ENCODE measurements at regions not wholly inside any gene's neighbourhood (a gene's known extent, or its start where the extent isn't known, plus 50 kb on each side); places are given as distances from the start of the nearest gene placed in this dataset.
A peak's percentile ranks its signal among the peaks of the same experiment; 100 is the strongest.

DNA sequence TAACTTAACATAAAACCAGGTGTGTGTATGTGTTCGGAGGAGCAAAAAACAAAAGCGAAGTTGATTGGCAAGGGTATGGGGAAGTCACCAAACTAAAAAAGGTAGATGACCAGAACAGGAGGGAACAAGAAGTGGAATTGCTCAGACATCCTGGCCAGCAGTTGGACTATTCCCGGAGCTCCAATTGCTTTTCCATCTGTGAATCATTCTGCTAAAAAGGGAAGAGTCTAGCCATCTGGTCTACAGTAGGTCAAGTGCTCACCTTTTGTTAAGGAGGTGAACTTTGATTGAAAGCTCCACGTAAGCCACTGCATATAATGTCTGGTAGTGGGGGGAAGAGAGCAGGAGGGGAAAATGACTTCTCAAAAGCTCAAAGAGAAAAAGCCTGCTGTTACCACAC lies 50.0 kb upstream of the BET1 start:
- no peak for DNase-seq

- peak; percentile 37 for DNase-seq
Observed at GRCh38 chr7:94055963-94056362, 51.8 kb upstream of the BET1 start.

DNA sequence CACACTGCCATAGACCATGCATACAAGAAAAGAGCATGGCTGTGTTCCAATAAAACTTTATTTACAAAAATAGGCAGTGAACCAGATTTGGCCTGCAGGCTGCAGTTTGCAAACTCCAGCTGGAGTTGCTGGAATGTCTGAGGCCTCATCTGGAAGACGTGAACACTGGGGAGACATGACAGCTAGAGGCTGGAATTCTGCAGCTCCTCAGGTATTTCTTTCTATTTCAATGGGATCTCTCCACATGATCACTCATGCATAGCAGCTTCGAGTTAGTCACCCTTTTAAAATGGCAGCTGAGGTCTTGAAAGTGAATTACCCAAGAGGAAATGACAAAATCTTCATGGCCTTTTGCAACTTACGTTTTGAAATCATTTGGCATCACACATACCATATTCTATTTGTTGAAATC lies 52.6 kb upstream of the BET1 start:
- DNase-seq = peak; percentile 95

DNA sequence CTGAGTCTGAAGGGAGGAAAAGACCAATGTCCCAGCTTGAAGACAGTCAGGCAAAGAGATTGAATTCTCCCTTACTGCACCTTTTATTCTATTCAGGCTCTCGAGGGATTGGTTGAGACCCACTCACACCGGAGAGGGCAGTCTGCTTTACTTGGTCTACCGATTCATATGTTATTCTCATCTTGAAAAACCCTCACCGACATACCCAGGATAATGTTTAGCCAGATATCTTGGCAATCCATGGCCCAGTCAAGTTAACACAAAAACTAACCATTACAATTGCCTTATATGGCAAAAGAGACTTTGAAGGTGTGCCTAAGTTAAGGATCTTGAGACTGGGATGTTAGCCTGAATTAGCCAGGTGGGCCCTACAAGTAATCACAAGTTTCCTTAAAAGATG lies 53.8 kb upstream of the BET1 start:
- no peak for DNase-seq

DNA sequence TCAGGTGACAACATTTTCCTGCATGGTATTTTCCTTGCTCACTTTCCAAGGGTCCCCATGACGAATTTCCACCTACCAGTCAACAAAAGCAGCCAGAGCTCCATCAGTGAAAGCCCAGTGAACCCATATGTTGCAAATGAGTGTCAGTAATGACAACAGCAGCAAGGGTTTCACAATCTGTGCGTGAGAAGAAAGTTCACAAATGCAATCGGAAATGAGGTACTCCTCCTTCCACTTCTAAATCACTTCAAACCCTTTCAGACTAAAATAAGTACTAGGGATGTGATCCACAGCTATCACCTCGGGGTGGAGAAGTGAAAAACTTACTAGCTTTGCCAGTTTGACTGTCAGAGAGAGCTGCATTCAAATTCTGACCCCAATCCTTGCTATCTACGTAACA lies 55.6 kb upstream of the BET1 start:
- DNase-seq = peak; percentile 86

- peak; percentile 82 for DNase-seq
Observed at GRCh38 chr7:94060752-94061151, 56.6 kb upstream of the BET1 start.

- peak; percentile 39 for DNase-seq
Observed at GRCh38 chr7:94061326-94061725, 57.2 kb upstream of the BET1 start.

GRCh38 chr7:94062372-94062771 lies 58.2 kb upstream of the BET1 start:
- DNase-seq = peak; percentile 76

GRCh38 chr7:94064541-94065191 lies 60.5 kb upstream of the BET1 start:
- peak; percentile 67 for DNase-seq

DNA sequence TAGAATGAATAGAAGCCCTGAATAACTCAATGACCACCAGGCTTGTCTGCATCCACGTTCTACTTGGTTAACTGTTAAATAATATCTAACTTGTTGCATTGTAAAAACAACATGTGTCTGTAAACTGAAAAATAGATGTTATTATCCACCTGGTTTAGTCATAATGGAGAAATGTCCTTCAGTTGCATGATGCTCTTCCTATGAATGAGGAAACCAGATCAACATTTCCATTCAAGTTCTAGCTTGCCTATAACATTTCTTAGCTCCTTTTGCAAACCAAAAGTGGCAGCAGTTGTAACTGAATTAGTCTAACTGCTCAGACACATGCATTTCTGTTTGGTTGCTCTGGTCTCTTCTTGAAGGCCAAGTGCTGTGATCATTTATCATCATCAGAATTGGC lies 62.9 kb upstream of the BET1 start:
- DNase-seq = no peak

GRCh38 chr7:94067506-94067905 lies 63.4 kb upstream of the BET1 start:
- no peak for DNase-seq

GRCh38 chr7:94069162-94069739 lies 65.1 kb upstream of the BET1 start:
- DNase-seq = peak; percentile 55

GRCh38 chr7:94080551-94080950 lies 76.4 kb upstream of the BET1 start:
- DNase-seq = no peak

GRCh38 chr7:94082126-94082525 lies 78.0 kb upstream of the BET1 start:
- no peak for DNase-seq

GRCh38 chr7:94087664-94088352 lies 83.7 kb upstream of the BET1 start:
- peak; percentile 77 for DNase-seq

- DNase-seq = peak; percentile 39
Observed at GRCh38 chr7:94088560-94088959, 84.4 kb upstream of the BET1 start.

DNA sequence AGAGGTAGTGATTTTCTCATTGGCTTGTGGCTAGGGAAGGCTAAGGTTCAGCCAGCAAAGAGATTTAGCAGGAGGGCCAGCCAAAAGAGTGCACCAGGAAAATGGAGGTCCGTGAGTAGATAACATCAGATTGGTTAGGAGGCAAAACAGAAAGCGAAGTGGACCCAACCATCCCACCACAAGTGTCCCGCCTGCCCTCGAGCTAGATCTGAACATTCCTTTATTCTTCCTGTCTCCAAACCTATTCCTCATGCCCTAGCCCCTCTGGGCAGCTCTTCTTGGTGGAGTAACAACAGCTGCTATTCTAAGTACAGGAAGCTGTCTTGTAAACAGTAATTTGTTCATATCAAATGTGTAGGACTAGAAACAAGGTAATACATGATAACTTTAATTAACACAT lies 85.7 kb upstream of the BET1 start:
- no peak for DNase-seq

DNA sequence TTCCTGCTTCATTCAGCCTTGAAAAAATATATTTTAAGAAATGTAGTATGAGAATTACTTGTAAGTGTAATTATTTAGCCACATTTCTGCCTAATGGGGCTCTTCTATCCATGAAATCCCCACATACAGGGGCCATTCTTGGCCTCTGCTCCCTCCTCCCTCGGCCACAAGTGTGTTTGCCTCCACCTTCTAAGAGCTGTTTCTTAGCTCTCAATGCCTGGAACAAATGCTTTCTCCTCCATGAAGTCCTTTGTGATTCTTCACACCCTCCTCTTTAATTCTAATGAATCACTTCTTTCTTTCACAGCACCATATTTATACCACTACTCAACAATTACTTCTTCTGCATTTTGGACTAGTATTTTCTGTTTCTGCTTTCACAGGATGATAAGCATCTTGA lies 88.8 kb upstream of the BET1 start:
- no peak for DNase-seq

GRCh38 chr7:94094298-94094697 lies 90.1 kb upstream of the BET1 start:
- DNase-seq = no peak

GRCh38 chr7:94095316-94096009 lies 91.3 kb upstream of the BET1 start:
- DNase-seq = no peak

DNA sequence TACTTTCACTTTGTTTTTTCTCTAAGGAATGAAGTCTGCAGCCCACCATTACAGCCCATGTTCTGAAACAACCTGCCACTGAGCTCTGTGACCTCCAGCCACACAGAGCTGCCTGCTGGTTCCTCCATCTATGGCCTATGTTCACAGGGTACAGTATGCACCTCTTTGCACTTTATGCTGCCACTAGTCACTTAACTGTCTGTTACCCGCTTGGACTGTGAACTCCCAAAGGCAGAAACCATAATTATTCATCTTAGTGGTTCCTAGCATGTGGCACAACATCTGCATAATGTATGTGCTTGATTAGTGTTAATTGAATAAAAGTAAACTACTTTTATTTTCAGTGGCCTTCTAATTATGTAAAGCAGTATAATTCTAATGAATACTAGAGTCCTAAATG lies 95.5 kb upstream of the BET1 start:
- DNase-seq = no peak

DNA sequence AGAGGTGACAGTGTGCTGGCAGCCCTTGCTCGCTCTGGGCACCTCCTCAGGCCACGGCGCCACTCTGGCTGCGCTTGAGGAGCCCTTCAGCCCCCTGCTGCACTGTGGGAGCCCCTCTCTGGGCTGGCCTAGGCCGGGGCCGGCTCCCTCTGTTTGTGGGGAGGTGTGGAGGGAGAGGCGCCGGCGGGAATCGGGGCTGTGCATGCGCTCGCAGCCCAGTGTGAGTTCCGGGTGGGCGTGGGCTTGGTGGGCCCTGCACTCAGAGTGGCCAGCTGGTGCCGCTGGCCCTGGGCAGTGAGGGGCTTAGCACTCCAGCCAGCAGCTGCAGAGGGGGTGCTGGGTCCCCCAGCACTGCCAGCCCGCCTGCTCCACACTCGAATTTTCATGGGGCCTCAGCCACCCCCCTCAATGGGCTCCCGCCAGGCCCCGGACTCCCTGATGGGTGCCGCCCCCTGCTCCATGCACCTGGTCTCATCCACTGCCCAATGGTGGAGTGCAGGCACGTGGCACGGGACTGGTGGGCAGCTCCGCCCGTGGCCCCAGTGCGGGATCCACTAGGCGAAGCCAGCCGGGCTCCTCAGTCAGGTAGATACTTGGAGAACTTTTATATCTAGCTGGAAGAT lies 96.7 kb upstream of the BET1 start:
- DNase-seq = no peak

GRCh38 chr7:94104301-94104700 lies 100.1 kb upstream of the BET1 start:
- DNase-seq = no peak

Data from fibroblast of skin of right biceps (primary cell).